ENCODE measurements at regions not wholly inside any gene's neighbourhood (a gene's known extent, or its start where the extent isn't known, plus 50 kb on each side); places are given as distances from the start of the nearest gene placed in this dataset.

GRCh38 chr9:82781921-82782392 is 281.0 kb downstream of the RASEF start:
- no peak for TF ChIP-seq CTCF (IDR thresholded peaks at IDR 0.05)
- intact Hi-C loops (cut with DNase I), result no loop called here
- 31 to 37% (median 36%) methylated on average over 6 of the region's 6 CpGs for WGBS, 3 donors
- Histone ChIP-seq H3K4me3 (no peak overlapping the region), H3K27ac (no peak overlapping the region), H3K4me1 (no peaks in the 10 kb centered on the region), H3K27me3 (ENCODE audit: insufficient read depth in 3 of 3, low read length in 2 of 3) (no peaks in the 10 kb centered on the region), H3K36me3 (ENCODE audit: insufficient read depth in 1 of 2, low read depth in 1 of 2) (no peaks in the 10 kb centered on the region), H3K9me3 (no peaks in the 10 kb centered on the region)
- ATAC-seq (no peak), DNase-seq (no peak)

GRCh38 chr9:82783045-82783444 is 279.9 kb downstream of the RASEF start:
- TF ChIP-seq CTCF (IDR thresholded peaks at IDR 0.05), result no peak
- no peak for DNase-seq
- Histone ChIP-seq H3K27me3 (ENCODE audit: insufficient read depth in 3 of 3, low read length in 2 of 3) (no peaks in the 10 kb centered on the region), H3K36me3 (ENCODE audit: insufficient read depth in 1 of 2, low read depth in 1 of 2) (no peaks in the 10 kb centered on the region), H3K4me1 (no peaks in the 10 kb centered on the region), H3K9me3 (no peaks in the 10 kb centered on the region), H3K4me3 (no peak overlapping the region), H3K27ac (no peak overlapping the region)
- ATAC-seq, result no peak
- 91 to 94% (median 94%) methylated on average over 1 of the region's 1 CpG for WGBS, 3 donors
- intact Hi-C loops (cut with DNase I), result no loop called here

GRCh38 chr9:82784589-82784988 is 278.4 kb downstream of the RASEF start:
- Histone ChIP-seq H3K4me1 (no peaks in the 10 kb centered on the region), H3K4me3 (no peak overlapping the region), H3K36me3 (ENCODE audit: insufficient read depth in 1 of 2, low read depth in 1 of 2) (no peaks in the 10 kb centered on the region), H3K27ac (no peak overlapping the region), H3K27me3 (ENCODE audit: insufficient read depth in 3 of 3, low read length in 2 of 3) (no peaks in the 10 kb centered on the region), H3K9me3 (no peaks in the 10 kb centered on the region)
- DNase-seq, result no peak
- 88 to 92% (median 88%) methylated on average over 1 of the region's 1 CpG for WGBS, 3 donors
- intact Hi-C loops (cut with DNase I), result no loop called here
- ATAC-seq, result no peak
- no peak for TF ChIP-seq CTCF (IDR thresholded peaks at IDR 0.05)

- no peak for DNase-seq
- intact Hi-C loops (cut with DNase I), result no loop called here
- ATAC-seq, result no peak
- Histone ChIP-seq H3K9me3 (no peaks in the 10 kb centered on the region), H3K36me3 (ENCODE audit: insufficient read depth in 1 of 2, low read depth in 1 of 2) (no peaks in the 10 kb centered on the region), H3K27me3 (ENCODE audit: insufficient read depth in 3 of 3, low read length in 2 of 3) (no peaks in the 10 kb centered on the region), H3K4me1 (no peaks in the 10 kb centered on the region), H3K27ac (no peak overlapping the region), H3K4me3 (no peak overlapping the region)
- TF ChIP-seq CTCF (IDR thresholded peaks at IDR 0.05), result no peak
- WGBS, 3 donors, result 87 to 90% (median 87%) methylated on average over 6 of the region's 6 CpGs
These were observed 273.7 kb downstream of the RASEF start for GRCh38 chr9:82789155-82789824.

- intact Hi-C loops (cut with DNase I), result no loop called here
- ATAC-seq (no peak), DNase-seq (no peak)
- Histone ChIP-seq H3K9me3 (no peaks in the 10 kb centered on the region), H3K4me1 (no peaks in the 10 kb centered on the region), H3K27ac (no peak overlapping the region), H3K36me3 (ENCODE audit: insufficient read depth in 1 of 2, low read depth in 1 of 2) (no peaks in the 10 kb centered on the region), H3K4me3 (no peak overlapping the region), H3K27me3 (ENCODE audit: insufficient read depth in 3 of 3, low read length in 2 of 3) (no peaks in the 10 kb centered on the region)
- 37 to 53% (median 45%) methylated on average over 1 of the region's 1 CpG for WGBS, 3 donors
- TF ChIP-seq CTCF (IDR thresholded peaks at IDR 0.05), result no peak
These were observed 272.1 kb downstream of the RASEF start for GRCh38 chr9:82790875-82791274.

Data from psoas muscle (tissue), 7 donors.